CD4-positive, alpha-beta T cell treated with Interleukin-1 beta for 1 hour (primary cell): ENCODE measurements at regions not wholly inside any gene's neighbourhood (a gene's known extent, or its start where the extent isn't known, plus 50 kb on each side); places are given as distances from the start of the nearest gene placed in this dataset.

ENCODE experiments used
- DNase-seq, 2 donors: peaks; one replicate each; pipeline ENCODE4 v3.0.0-alpha.2; 2020 to 2022

DNA sequence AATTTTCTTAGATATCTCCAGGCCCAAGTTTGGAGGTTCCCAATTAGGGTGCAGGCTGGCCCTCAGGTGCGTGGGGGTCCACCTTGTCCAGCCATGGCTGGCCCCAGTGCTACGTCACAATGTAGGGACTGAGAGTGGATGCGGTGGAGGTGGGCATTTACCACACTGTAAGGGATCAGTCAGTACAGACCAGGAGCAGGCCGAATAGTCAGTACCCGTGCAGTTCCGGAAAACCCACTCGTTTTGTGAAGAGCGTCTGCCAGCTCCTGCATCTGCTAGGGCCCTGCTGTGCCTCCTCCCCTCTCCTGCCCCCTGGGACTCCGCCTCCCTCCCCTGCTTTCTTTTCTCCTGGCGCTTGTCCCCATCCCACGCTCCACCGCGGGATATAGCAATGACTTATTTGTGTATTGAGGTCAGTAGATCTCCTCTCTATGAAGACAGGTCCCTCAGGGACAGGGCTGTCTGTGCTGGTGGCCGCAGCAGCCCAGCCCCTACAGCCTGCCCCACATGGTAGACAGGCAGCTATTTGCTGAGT is 50.4 kb upstream of the SEPTIN5 start:
- no peak for DNase-seq

DNA sequence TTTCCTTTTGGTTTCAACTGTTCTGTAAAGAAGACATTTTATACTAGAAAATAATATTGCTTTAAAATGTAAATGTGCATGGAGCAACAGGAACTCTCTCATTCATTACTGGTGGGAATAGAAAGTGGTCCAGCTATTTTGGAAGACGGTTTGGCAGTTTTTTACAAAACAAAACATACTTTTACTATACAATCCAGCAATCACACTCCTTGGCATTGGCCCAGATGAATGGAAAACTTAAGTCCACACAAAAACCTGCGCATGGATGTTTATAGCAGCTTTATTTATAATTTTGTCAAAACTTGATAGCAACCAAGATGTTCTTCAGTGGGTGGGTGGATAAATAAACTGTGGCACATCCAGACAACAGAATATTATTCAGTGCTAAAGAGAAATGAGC is 49.9 kb upstream of the SEPTIN5 start:
- DNase-seq = no peak
